Hematopoietic multipotent progenitor cell treated with erythropoietin and hydrocortisone succinate and interleukin-3 and kit ligand, for 8 days (in vitro differentiated cells): ENCODE measurements at regions not wholly inside any gene's neighbourhood (a gene's known extent, or its start where the extent isn't known, plus 50 kb on each side); places are given as distances from the start of the nearest gene placed in this dataset.

Experiments used
- DNase-seq: peaks from one replicate; pipeline ENCODE4 v3.0.0-alpha.2; 2015

DNA sequence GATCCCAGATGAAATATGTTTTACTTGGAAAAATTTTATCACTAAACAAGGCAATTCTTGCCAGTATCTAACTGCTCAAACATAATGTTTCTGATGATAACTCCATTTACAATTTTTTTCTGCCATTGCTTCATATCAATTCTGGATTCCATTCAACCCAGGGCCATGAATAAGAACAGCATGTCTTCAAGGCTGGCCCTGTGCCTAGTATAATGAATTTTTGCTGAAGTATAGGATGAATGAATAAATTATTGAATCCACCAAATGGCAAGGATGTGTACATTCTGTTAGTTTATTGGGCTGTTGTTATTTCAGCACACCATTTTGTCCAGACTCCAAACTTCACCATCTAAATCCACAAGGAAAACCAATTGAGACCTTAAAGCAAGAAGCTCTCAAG lies 414.7 kb downstream of the HS3ST3B1 start:
- DNase-seq, result no peak

DNA sequence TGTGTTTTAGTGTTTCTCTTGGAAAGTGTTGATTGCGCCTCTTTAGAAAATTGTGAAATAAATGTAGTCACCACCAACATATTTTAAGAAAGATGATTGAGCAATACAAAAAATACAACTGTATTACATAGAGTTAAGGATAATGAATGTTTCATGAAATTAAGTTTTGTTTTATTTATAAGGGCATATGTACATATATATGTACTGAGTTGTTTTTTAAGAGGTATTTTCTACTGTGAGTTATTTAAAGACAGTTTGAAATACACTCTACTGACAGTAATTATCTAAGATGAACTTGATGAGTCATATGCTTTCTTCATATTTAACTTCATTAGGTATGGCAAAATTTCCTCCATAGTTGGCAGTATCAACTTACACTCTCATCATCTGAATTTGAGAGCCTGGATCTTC lies 411.7 kb downstream of the HS3ST3B1 start:
- no peak for DNase-seq

GRCh38 chr17:14704121-14704520 lies 403.2 kb downstream of the HS3ST3B1 start:
- no peak for DNase-seq

GRCh38 chr17:14701886-14702285 lies 401.0 kb downstream of the HS3ST3B1 start:
- no peak for DNase-seq

- no peak for DNase-seq
These were observed 398.8 kb downstream of the HS3ST3B1 start for GRCh38 chr17:14699574-14700185.

DNA sequence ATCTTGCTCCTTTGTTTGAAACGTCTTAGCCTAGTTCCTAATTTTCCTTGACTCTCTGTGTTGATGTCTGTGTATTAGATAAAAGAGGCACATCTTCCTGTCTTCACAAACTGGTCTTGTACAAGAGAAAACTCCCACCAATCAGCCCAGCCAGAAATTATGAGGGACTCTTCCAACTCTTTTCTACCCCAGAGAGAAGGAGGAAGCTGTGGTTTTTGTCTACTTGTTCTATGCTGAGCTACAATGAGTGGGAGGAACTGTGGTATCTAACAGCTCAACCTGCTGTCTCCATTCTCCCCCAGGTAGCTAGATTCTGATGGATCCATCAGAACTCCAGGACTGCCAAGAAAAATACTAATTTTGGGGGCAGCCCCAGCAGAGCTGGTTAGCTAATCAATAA lies 392.5 kb downstream of the HS3ST3B1 start:
- no peak for DNase-seq

DNA sequence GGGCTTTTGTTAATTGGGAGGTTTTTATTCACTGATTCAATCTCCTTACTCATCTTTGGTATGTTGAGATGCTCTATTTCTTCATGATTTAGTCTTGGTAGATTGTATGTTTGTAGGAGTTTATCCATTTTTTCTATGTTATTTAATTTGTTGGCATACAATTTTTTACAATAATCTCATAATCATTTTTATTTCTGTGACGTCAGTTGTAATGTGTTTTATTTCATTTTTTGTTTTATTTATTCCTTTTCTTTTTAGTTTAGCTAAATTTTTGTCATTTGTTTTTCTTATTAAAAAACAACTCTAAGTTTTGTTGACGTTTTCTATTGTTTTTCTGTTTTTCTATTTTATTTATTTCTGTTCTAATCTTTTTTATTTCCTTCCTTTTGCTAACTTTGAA lies 389.8 kb downstream of the HS3ST3B1 start:
- DNase-seq, result no peak

DNA sequence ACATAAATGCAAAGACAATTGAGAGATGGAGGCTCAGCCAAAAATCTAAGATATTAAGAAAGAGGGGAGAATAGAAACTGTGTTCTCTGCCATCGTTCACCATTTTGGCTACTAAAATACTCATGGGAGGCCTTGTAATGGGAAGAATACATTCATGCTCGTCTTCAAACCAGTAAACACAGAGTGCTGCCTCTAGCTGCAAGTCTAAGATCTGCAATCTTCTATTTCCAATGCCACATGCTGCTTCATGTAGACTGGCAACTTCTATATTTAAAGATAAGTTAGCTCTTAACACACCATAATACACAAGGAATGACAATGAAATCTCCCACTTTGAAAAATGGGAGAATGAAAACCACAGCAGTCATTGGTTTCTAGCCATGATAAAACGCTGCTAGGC lies 387.3 kb downstream of the HS3ST3B1 start:
- no peak for DNase-seq

DNA sequence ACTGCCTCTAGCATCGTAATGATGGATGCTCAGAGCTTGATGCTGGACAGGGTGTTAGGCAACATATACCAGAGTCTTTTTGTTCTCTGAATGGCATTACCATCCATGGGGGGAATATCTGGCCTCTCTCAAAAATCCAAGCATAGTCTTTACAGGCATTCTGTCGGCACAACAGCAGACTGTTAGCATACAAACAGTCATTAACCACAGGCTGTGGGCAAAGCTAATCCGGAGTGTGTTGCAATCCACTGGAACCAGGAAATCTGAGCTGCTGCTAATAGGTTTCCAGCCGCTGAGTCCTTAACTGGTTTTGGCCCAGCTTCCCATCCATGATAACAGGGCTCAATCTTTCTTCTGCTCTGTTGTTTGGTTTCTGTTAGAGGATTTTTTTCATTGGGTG lies 371.9 kb downstream of the HS3ST3B1 start:
- no peak for DNase-seq

DNA sequence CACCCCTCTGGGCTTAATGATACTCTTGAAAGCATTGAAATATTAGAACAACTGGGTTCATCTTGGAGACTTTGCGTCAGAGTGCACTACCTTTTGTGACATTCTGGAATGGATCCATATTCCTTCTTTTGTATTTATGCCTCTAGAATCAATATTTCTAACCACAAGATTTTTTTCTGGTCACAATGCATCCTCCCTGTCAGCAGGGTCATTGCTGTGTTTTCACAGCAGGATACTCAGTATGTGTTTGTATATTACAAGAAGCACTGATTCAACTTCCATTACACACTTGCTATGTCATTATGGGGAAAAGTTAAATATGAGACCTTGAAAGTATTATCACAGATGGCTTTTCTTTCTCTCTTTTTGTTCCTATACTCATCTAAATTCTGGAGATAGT lies 370.0 kb downstream of the HS3ST3B1 start:
- DNase-seq, result no peak

DNA sequence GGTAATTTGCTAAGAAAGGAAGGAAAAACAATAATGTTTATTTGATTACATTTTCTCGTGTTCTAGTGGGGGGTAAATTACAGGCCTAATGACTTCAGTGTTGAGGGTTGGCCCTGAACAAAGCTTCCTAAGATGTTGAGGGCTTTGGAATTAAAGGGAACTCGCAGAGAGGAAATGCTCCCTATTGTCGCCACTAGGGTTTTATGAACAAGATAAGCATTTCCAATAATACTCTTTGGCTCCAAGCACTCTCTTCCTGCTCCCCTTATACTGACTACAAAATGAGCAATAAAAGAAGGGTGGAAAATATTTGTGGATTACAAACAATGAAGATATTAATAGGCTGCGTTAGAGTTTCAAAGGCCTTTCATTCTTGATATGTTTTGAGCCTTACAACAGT lies 363.6 kb downstream of the HS3ST3B1 start:
- DNase-seq, result no peak

DNA sequence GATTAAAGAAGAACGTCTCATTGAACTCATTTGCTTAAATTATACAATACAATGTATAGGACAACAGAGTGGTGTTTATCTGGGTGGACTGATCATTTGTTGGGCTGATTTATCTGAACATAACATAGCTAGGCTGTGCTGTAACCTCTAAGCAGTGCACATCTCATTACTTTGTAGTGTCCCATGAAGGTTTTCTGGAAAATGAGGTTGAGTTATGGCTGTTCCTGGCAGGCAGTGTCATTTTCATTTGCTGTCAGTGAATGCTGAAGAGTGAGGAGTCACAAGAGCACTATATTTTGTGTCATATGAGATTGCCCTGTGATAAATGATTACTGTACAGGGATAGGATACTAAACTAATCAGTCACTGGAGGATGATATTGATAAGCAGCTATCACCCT lies 340.2 kb downstream of the HS3ST3B1 start:
- DNase-seq, result no peak

DNA sequence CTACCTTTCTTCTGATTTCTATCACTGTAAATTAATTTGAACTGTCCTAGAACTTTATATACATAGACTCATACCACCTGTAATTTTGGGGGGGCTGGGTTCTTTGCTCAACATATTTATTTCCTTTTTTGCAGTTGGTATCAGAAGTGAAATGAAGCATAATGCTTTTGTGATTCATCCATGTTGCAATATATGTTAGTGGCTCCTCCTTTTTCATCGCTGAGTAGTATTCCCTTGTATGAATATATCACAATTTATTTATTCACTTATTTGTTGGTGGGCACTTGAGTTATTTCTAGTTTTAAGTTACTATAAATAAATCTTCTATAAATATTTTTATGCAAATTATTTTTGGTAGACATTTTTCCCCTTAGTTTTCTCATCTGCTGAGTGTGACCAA lies 336.4 kb downstream of the HS3ST3B1 start:
- no peak for DNase-seq

GRCh38 chr17:14630621-14631020 lies 329.7 kb downstream of the HS3ST3B1 start:
- DNase-seq, result no peak

- no peak for DNase-seq
These were observed 329.2 kb downstream of the HS3ST3B1 start for GRCh38 chr17:14630046-14630445.

GRCh38 chr17:14622615-14623101 lies 321.8 kb downstream of the HS3ST3B1 start:
- no peak for DNase-seq

- DNase-seq, result no peak
These were observed 321.1 kb downstream of the HS3ST3B1 start for GRCh38 chr17:14621826-14622614.

DNA sequence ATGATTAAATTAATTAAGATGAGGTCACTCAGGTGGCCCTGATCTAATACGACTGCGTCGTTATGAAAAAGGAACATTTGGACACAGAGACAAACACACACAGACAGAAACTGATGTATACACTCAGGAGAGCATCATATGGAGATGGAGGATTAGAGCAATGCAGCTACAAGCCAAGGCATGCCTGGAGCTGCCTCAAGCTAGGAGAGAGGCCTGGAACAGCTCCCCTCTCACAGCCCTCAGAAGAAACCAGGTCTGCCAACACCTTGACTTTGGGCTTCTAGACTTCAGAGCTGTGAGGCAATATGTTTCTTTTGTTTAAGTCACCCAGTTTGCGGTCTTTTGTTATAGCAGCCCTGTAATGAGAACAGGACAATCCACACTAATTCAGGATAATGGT lies 318.9 kb downstream of the HS3ST3B1 start:
- DNase-seq, result no peak

DNA sequence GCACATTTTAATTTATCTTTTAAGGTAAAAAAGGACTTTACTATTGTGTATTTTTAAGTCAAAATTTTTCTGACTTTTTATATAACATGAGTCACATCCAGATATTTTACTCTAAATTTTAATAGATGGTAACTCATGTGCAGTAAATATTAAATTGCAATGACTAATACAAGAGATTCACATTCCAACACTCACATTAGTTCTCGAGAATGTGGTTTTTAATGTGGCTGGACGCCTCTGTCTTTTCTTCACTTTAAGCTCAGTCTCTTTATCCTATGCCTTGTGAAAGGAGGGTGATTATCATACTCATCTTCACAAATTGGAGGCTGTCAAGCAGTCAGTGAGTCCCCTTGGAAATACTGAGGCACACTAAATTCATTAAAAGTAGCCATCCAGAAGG lies 315.6 kb downstream of the HS3ST3B1 start:
- no peak for DNase-seq

DNA sequence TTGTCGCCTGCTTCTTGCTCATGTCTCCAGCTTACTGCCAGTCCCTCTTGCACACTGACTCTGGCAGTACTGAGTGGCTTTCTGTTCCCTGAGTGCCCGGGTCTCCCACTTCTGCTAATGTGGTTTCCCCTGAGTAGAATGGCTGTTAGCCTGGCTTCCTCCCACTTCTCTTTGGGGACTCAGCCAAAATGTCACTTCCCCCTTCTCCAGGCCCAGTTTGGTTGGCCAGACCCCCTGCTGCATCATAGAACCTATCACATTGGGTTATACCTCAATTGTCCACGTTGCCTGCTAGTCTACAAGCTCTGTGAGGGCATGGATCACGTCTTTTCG lies 304.4 kb downstream of the HS3ST3B1 start:
- peak; percentile 14 for DNase-seq

GRCh38 chr17:14604591-14605266 lies 303.8 kb downstream of the HS3ST3B1 start:
- DNase-seq, result peak; percentile 1

- DNase-seq, result no peak
These were observed 295.3 kb downstream of the HS3ST3B1 start for GRCh38 chr17:14596224-14596623.

DNA sequence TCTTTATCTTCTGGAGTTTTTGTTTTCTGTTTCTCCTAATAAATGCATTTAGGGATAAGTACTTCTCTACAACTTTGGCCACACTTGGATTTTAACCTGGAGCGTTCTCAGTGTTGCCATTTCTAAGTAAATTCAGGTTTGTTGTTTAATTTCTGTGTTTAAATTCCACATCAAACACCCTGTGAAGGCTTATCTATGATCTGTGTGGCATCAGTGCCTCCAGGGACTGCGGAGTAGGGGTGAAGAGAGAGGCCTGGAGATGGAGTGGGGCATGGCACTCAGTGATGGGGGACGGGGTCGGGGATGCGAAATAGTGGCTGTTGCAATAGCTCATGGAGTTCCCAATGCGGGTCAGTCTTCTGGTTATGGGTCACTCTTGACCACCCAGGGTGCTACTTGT lies 294.8 kb downstream of the HS3ST3B1 start:
- no peak for DNase-seq

GRCh38 chr17:14594690-14595089 lies 293.8 kb downstream of the HS3ST3B1 start:
- DNase-seq, result no peak
